Activated naive CD4-positive, alpha-beta T cell treated with anti-CD3 and anti-CD28 coated beads, Interleukin-2, amount 10 ng/mL, durations not matched to agents 7 days and 5 days (primary cell): ENCODE measurements at regions not wholly inside any gene's neighbourhood (a gene's known extent, or its start where the extent isn't known, plus 50 kb on each side); places are given as distances from the start of the nearest gene placed in this dataset.
"Not testable (repeated sequence)": the region's sequence is repeated elsewhere in the genome, so short reads cannot be mapped to it uniquely, and the experiment has no call there.

Experiments
- CTCF ChIA-PET: fragments of 350-600 bp; sonication (Branson Sonifier 250); formaldehyde crosslinking; loops from one replicate; lab custom pipeline; 2021; ENCODE audit warnings: antibody characterized with exemption; lab: Charles Lee
- DNase-seq: peaks from one replicate; pipeline ENCODE4 v3.0.0-alpha.2; 2020
- H3K27ac Mint-ChIP-seq: one replicate; pipeline ENCODE4 v1.8.0; 2021; ENCODE audit warnings: mild to moderate bottlenecking, moderate library complexity, mixed read lengths
- H3K27me3 Mint-ChIP-seq: one replicate; pipeline ENCODE4 v1.8.0; 2021; ENCODE audit warnings: mild to moderate bottlenecking, mixed read lengths
- H3K36me3 Mint-ChIP-seq: one replicate; pipeline ENCODE4 v1.8.0; 2021; ENCODE audit warnings: mixed read lengths
- H3K4me1 Mint-ChIP-seq: one replicate; pipeline ENCODE4 v1.8.0; 2021; ENCODE audit warnings: mixed read lengths
- H3K4me3 Mint-ChIP-seq: one replicate; pipeline ENCODE4 v1.8.0; 2021; ENCODE audit warnings: mild to moderate bottlenecking, moderate library complexity, mixed read lengths
- H3K9me3 Mint-ChIP-seq: one replicate; pipeline ENCODE4 v1.8.0; 2021; ENCODE audit warnings: mixed read lengths

- Mint-ChIP-seq H3K4me3 (no peak overlapping the region), H3K27me3 (no peaks in the 10 kb centered on the region), H3K4me1 (no peaks in the 10 kb centered on the region), H3K9me3 (peaks cover 10% of the 10 kb centered on the region), H3K27ac (no peak overlapping the region), H3K36me3 (no peaks in the 10 kb centered on the region)
- CTCF ChIA-PET = no interaction called here
- no peak for DNase-seq
These were observed 1259.5 kb upstream of the CDH2 start for GRCh38 chr18:29436459-29436858.

DNA sequence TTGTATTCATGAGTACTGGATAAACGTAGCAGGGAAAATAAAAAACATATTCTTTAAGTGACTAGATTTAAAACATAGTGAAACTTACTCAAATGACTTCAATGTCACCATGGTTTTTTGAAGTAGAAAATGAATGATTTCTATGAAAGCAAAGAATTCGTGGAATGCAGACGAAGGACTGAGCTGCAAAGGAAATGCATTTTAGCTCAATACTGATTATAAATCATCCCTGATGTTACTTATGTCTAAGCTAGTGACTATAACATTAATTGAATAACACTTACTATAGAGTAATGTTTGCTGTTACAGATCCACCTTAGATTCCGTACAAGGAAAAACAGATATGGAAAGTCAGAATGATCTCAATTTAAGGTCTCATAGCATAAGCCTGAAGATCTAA, 1257.7 kb upstream of the CDH2 start:
- Mint-ChIP-seq H3K27me3 (no peaks in the 10 kb centered on the region), H3K4me3 (no peak overlapping the region), H3K27ac (no peak overlapping the region), H3K36me3 (no peaks in the 10 kb centered on the region), H3K4me1 (no peaks in the 10 kb centered on the region), H3K9me3 (peaks cover 11% of the 10 kb centered on the region)
- CTCF ChIA-PET = no interaction called here
- no peak for DNase-seq

DNA sequence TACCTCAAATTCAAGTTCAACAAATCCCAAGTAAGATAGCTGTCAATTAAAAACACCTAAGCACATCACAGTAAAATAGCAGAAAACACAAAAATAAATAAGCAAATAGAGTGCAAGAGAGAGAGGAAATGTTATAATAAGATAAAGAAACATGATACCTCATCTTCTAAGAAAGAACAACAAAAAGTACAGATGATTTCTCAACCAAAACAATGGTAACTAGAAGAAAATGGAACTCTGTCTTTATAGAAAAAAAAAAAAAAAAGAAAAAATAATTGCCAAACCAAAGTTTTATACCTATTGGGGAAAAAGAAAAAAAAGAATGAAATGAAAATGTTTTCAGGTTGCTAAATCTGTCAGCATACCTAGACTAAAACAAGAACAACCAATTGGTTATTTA, 1253.5 kb upstream of the CDH2 start:
- Mint-ChIP-seq H3K4me3 (no peak overlapping the region), H3K9me3 (peaks cover 8% of the 10 kb centered on the region), H3K27ac (no peak overlapping the region), H3K27me3 (no peaks in the 10 kb centered on the region), H3K4me1 (no peaks in the 10 kb centered on the region), H3K36me3 (no peaks in the 10 kb centered on the region)
- CTCF ChIA-PET = no interaction called here
- no peak for DNase-seq

DNA sequence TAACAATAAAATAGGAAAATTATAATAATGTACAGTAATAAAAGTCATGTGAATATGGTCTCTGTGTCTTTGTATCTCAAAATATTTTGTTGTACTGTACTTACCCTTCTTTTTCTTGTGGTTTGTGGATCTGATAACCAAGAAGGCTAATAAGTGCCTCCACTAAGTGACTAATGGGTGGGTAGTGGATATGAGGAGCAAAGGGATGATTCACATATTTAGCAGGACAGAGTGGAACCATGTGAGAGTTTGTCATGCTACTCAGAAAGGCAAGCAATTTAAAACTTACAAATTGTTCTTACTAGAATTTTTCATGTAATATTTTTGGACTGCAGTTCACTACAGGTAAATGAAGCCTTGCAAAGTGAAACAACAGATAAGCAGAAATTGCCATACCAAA, 1241.2 kb upstream of the CDH2 start:
- Mint-ChIP-seq H3K36me3 (no peaks in the 10 kb centered on the region), H3K4me1 (no peaks in the 10 kb centered on the region), H3K4me3 (no peak overlapping the region), H3K9me3 (peaks cover 31% of the 10 kb centered on the region), H3K27me3 (no peaks in the 10 kb centered on the region), H3K27ac (no peak overlapping the region)
- CTCF ChIA-PET = no interaction called here
- no peak for DNase-seq

GRCh38 chr18:29406996-29407395, 1230.1 kb upstream of the CDH2 start:
- H3K27ac Mint-ChIP-seq = no peak overlapping the region
- no peak for DNase-seq
- no peaks in the 10 kb centered on the region for H3K36me3 Mint-ChIP-seq
- H3K4me3 Mint-ChIP-seq = no peak overlapping the region
- no peaks in the 10 kb centered on the region for H3K4me1 Mint-ChIP-seq
- peaks cover 4% of the 10 kb centered on the region for H3K9me3 Mint-ChIP-seq
- CTCF ChIA-PET = no interaction called here
- H3K27me3 Mint-ChIP-seq = no peaks in the 10 kb centered on the region

- no peaks in the 10 kb centered on the region for H3K36me3 Mint-ChIP-seq
- no peaks in the 10 kb centered on the region for H3K4me1 Mint-ChIP-seq
- peaks cover 28% of the 10 kb centered on the region for H3K9me3 Mint-ChIP-seq
- no peak overlapping the region for H3K27ac Mint-ChIP-seq
- CTCF ChIA-PET = no interaction called here
- H3K27me3 Mint-ChIP-seq = no peaks in the 10 kb centered on the region
- DNase-seq = no peak
- H3K4me3 Mint-ChIP-seq = no peak overlapping the region
These were observed 1220.6 kb upstream of the CDH2 start for GRCh38 chr18:29397536-29397935.

DNA sequence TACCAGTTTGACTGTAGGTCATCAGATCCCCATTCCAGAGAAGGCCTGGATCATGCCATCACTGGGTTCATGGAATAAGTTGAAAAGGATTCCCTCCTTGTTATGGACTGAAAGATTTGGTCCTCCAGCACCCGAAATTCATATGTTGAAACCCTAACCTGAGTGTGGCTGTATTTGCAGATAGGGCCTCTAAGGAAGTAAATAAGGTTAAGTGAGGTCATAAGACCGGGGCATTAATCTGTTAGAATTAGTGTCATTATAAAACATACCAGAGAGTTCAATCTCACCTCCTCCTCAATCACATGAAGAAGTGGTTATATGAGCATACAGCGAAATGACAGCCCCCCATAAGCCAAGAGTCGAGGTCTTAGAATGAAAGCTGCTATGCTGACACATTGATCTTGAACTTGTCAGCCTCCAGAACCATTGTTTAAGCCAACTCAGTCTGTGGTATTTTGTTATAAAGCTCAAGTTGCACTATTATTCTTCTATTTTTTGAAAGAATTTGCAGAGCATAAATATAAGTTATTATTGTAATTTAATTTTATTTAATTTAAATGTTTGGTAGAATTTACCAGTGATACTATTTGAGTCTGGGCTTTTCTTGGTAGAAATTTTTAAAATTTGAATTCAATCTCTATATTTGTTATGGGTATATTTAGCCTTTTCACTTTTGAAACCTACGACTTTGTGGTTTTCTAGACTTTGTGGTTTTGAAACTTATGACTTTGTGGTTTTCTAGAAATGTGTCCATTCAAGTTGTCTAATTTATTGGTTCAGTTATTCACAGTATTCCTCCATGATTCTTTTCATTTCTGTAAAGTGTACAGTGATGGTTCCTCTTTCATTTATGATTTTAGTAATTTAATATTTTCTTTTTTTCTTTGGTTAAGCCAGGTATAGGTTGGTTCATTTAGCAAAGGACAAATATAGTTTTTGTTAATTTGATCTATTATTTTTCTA, 1206.7 kb upstream of the CDH2 start:
- DNase-seq = no peak
- Mint-ChIP-seq H3K27ac (no peak overlapping the region), H3K36me3 (no peaks in the 10 kb centered on the region), H3K4me3 (no peak overlapping the region), H3K4me1 (no peaks in the 10 kb centered on the region), H3K9me3 (no peaks in the 10 kb centered on the region), H3K27me3 (no peaks in the 10 kb centered on the region)
- CTCF ChIA-PET = no interaction called here

DNA sequence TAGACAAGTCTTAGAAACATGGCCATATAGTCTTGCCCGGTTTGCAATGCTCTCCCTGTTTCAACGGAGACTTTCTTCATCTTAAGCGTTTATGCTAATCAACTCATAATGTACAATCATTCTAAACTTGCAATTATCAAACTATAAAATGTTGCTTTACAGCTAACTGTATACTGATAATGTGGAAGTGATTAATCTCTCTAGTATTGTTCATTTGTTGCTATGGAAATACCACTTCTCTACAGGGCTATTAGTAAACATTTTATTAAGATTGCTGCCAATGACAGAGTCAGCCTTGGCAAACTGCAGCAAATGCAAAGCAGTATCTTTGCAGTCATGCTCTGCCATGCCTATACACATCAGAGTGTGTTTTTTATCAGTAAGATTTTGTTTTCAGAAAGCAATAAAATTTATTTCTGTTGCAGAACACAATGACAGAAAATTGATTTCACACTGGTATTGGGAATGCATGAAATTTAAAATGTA, 1201.8 kb upstream of the CDH2 start:
- DNase-seq = no peak
- CTCF ChIA-PET = no interaction called here

DNA sequence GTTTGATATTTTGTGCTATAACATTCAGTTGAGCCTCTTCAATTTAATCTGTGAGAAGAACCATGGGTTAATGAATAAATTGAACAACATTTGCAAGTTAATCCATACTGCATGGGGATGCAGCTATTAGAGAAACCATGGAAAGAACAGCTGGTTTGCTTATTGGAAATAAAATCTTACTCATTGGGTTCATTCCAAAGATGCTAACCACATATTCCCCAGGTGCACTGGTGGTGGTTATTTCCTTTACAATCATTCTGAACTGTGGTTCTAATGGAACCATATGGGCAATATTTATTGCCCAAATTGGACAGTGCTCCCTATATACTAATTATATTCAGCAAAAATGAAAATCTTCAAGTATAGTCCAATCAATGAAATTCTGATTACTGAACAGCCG, 1200.4 kb upstream of the CDH2 start:
- no peaks in the 10 kb centered on the region for H3K27me3 Mint-ChIP-seq
- no peaks in the 10 kb centered on the region for H3K36me3 Mint-ChIP-seq
- peaks cover 9% of the 10 kb centered on the region for H3K9me3 Mint-ChIP-seq
- no peaks in the 10 kb centered on the region for H3K4me1 Mint-ChIP-seq
- CTCF ChIA-PET = no interaction called here
- no peak overlapping the region for H3K27ac Mint-ChIP-seq
- no peak for DNase-seq
- no peak overlapping the region for H3K4me3 Mint-ChIP-seq

More for the DNA sequence above, 1201.8 kb upstream of the CDH2 start:
- Mint-ChIP-seq H3K4me1 (no peaks in the 10 kb centered on the region), H3K4me3 (no peak overlapping the region), H3K27ac (no peak overlapping the region), H3K36me3 (no peaks in the 10 kb centered on the region), H3K27me3 (no peaks in the 10 kb centered on the region), H3K9me3 (peaks cover 5% of the 10 kb centered on the region)

DNA sequence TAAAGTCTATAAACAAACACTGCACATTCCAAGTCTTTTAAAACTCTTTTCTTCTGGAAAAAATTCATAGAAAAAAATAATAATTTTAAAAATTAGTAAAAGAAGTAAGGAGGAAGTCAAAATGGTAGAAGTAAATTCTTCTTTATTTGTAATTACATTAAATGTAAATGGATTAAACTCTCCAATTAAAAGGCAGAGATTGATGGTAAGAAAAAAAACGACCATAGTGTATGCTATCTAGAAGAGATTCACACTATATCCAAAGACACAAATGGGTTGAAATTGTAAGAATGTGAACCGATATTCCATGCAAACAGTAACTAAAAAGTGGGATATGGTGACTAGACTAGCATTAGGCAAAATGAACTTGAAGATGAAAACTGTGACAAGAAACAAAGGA, 1196.1 kb upstream of the CDH2 start:
- CTCF ChIA-PET = no interaction called here
- DNase-seq = no peak
- Mint-ChIP-seq H3K9me3 (peaks cover 9% of the 10 kb centered on the region), H3K27me3 (no peaks in the 10 kb centered on the region), H3K27ac (no peak overlapping the region), H3K36me3 (no peaks in the 10 kb centered on the region), H3K4me1 (no peaks in the 10 kb centered on the region), H3K4me3 (no peak overlapping the region)

- CTCF ChIA-PET = no interaction called here
- Mint-ChIP-seq H3K4me3 (no peak overlapping the region), H3K36me3 (no peaks in the 10 kb centered on the region)
These were observed 1184.9 kb upstream of the CDH2 start for GRCh38 chr18:29361843-29362242.

GRCh38 chr18:29360659-29361058, 1183.7 kb upstream of the CDH2 start:
- H3K9me3 Mint-ChIP-seq = peaks cover 29% of the 10 kb centered on the region
- DNase-seq, CTCF ChIA-PET, H3K27ac Mint-ChIP-seq, H3K4me1 Mint-ChIP-seq, H3K4me3 Mint-ChIP-seq, H3K36me3 Mint-ChIP-seq, H3K27me3 Mint-ChIP-seq: not testable (repeated sequence)

More at GRCh38 chr18:29361843-29362242, 1184.9 kb upstream of the CDH2 start:
- H3K9me3 Mint-ChIP-seq = peaks cover 21% of the 10 kb centered on the region
- H3K27ac Mint-ChIP-seq = no peak overlapping the region
- no peaks in the 10 kb centered on the region for H3K4me1 Mint-ChIP-seq
- H3K27me3 Mint-ChIP-seq = no peaks in the 10 kb centered on the region
- no peak for DNase-seq

GRCh38 chr18:29359222-29359621, 1182.3 kb upstream of the CDH2 start:
- H3K36me3 Mint-ChIP-seq, H3K4me3 Mint-ChIP-seq, CTCF ChIA-PET, DNase-seq, H3K4me1 Mint-ChIP-seq, H3K27me3 Mint-ChIP-seq, H3K27ac Mint-ChIP-seq: not testable (repeated sequence)
- H3K9me3 Mint-ChIP-seq = peaks cover 35% of the 10 kb centered on the region

- H3K9me3 Mint-ChIP-seq = peaks cover 19% of the 10 kb centered on the region
- CTCF ChIA-PET = no interaction called here
- no peak overlapping the region for H3K27ac Mint-ChIP-seq
- H3K4me3 Mint-ChIP-seq = no peak overlapping the region
- H3K27me3 Mint-ChIP-seq = no peaks in the 10 kb centered on the region
- DNase-seq = no peak
- H3K4me1 Mint-ChIP-seq = no peaks in the 10 kb centered on the region
- H3K36me3 Mint-ChIP-seq = no peaks in the 10 kb centered on the region
These were observed 1174.2 kb upstream of the CDH2 start for GRCh38 chr18:29351171-29351570.

DNA sequence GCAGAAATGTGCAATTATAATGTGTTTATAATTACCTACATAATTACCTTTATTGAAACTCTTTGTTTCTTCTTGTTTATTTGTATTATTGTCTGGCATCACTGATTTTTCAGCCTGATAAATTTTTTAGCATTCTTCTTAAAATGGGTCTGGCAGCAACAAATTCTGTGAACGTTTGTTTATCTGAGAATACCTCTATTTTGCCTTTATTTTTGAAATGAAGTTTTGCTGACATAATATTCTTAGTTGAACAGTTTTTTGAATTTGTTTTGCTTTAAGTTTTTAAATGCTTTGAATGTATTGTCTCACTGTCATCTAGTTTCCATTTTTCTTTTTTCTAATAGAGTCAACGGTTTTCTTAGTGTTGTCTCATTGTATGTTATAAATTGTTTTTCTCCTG, 1152.0 kb upstream of the CDH2 start:
- Mint-ChIP-seq H3K4me3 (no peak overlapping the region), H3K27me3 (no peaks in the 10 kb centered on the region), H3K27ac (no peak overlapping the region), H3K4me1 (no peaks in the 10 kb centered on the region), H3K9me3 (peaks cover 16% of the 10 kb centered on the region), H3K36me3 (no peaks in the 10 kb centered on the region)
- no peak for DNase-seq
- CTCF ChIA-PET = no interaction called here
